Keratinocyte (primary cell): ENCODE measurements at regions not wholly inside any gene's neighbourhood (a gene's known extent, or its start where the extent isn't known, plus 50 kb on each side); places are given as distances from the start of the nearest gene placed in this dataset.

Experiments used
- DNase-seq: peaks from one replicate; pipeline ENCODE4 v3.0.0-alpha.2; 2011; ENCODE audit warnings: low read depth, missing footprints, low spot score
- FAIRE-seq: peaks from 2 replicates; lab custom pipeline; 2011; peaks lifted over from hg19 to GRCh38; lab: Jason Lieb, UNC
- H2AFZ ChIP-seq: 2 replicates; pipeline ENCODE4 v1.6.0; 2012; ENCODE audit warnings: low read length, control low read depth, inconsistent platforms; ENCODE audit not compliant: control insufficient read depth
- H3K27ac ChIP-seq: 2 replicates; pipeline ENCODE4 v1.5.1; 2011; ENCODE audit warnings: low read length; ENCODE audit not compliant: control insufficient read depth, insufficient read depth
- H3K27me3 ChIP-seq: 3 replicates; pipeline ENCODE4 v1.6.0; 2011; ENCODE audit warnings: low read length; ENCODE audit not compliant: control insufficient read depth, insufficient read depth; ENCODE audit errors: extremely low read depth
- H3K36me3 ChIP-seq, 2 experiments: 2 replicates in 1 of 2; 3 replicates in 1 of 2; pipeline ENCODE4 v1.5.1; 2011; ENCODE audit warnings: low read length in 2 of 2, mild to moderate bottlenecking in 1 of 2; ENCODE audit not compliant: control insufficient read depth in 2 of 2, insufficient read depth in 2 of 2; ENCODE audit errors: extremely low read depth in 1 of 2
- H3K4me1 ChIP-seq: 3 replicates; pipeline ENCODE4 v1.5.1; 2011; ENCODE audit warnings: low read length; ENCODE audit not compliant: control insufficient read depth, insufficient read depth; ENCODE audit errors: extremely low read depth
- H3K4me2 ChIP-seq: 3 replicates; pipeline ENCODE4 v1.6.0; 2011; ENCODE audit warnings: low read depth, low read length; ENCODE audit not compliant: control insufficient read depth, insufficient read depth; ENCODE audit errors: extremely low read depth
- H3K4me3 ChIP-seq, 3 experiments: fragments of 200-600 bp in 1 of 3; sonication (generic) in 1 of 3; 2 replicates in 2 of 3; 3 replicates in 1 of 3; pipeline ENCODE4 v1.5.1; 2011 to 2016; ENCODE audit warnings: low read length in 3 of 3, mild to moderate bottlenecking in 3 of 3, control low read depth in 2 of 3, inconsistent platforms in 1 of 3, low read depth in 1 of 3, mixed read lengths in 1 of 3, mixed run types in 1 of 3, moderate library complexity in 1 of 3; ENCODE audit not compliant: control insufficient read depth in 2 of 3, insufficient read depth in 2 of 3; ENCODE audit errors: extremely low read depth in 1 of 3
- H3K79me2 ChIP-seq: 2 replicates; pipeline ENCODE4 v1.6.0; 2012; ENCODE audit warnings: low read length; ENCODE audit not compliant: control insufficient read depth, insufficient read depth
- H3K9ac ChIP-seq: 3 replicates; pipeline ENCODE4 v1.6.0; 2011; ENCODE audit warnings: low read length; ENCODE audit not compliant: control insufficient read depth, insufficient read depth; ENCODE audit errors: extremely low read depth
- H3K9me1 ChIP-seq: 3 replicates; pipeline ENCODE4 v1.6.0; 2011; ENCODE audit warnings: low read length; ENCODE audit not compliant: control insufficient read depth, insufficient read depth; ENCODE audit errors: extremely low read depth
- H3K9me3 ChIP-seq: 2 replicates; pipeline ENCODE4 v1.5.1; 2012; ENCODE audit warnings: low read depth, low read length; ENCODE audit not compliant: control insufficient read depth
- H4K20me1 ChIP-seq: 3 replicates; pipeline ENCODE4 v1.6.0; 2011; ENCODE audit warnings: low read length; ENCODE audit not compliant: control insufficient read depth, insufficient read depth; ENCODE audit errors: extremely low read depth
- CTCF ChIP-seq, 3 experiments: IDR thresholded peaks in 1 of 3; conservative IDR thresholded peaks in 1 of 3; optimal IDR thresholded peaks in 1 of 3; 2 replicates in 2 of 3; 3 replicates in 1 of 3; pipeline versions ENCODE3 to v1.5.1; 2011; ENCODE audit warnings: low read length in 3 of 3, mild to moderate bottlenecking in 3 of 3, moderate library complexity in 2 of 3, control low read depth in 1 of 3, inconsistent platforms in 1 of 3; ENCODE audit not compliant: insufficient read depth in 2 of 3; ENCODE audit errors: extremely low read depth in 1 of 3
- EZH2 ChIP-seq: IDR thresholded peaks from one replicate; pipeline ENCODE4 v1.6.1; 2012; ENCODE audit warnings: inconsistent platforms, mild to moderate bottlenecking, low read length, moderate library complexity
- dilution Hi-C: fragments of 300-500 bp; cut with MboI; formaldehyde crosslinking; loops from one replicate; pipeline ENCODE4 v1.7.0; 2020; ENCODE audit warnings: low sequenced_read_pairs; ENCODE audit not compliant: extremely low pct_ligation_motif_present

GRCh38 chr18:52045946-52046675 is 293.9 kb upstream of the DCC start:
- dilution Hi-C loops, result no loop called here
- FAIRE-seq, result no peak
- H3K27ac ChIP-seq, result no peak overlapping the region

GRCh38 chr18:52046842-52047241 is 293.2 kb upstream of the DCC start:
- no peak for TF ChIP-seq CTCF (optimal IDR thresholded peaks at IDR 0.05 in 1 of 3, IDR thresholded peaks at IDR 0.05 in 1 of 3, conservative IDR thresholded peaks at IDR 0.05 in 1 of 3; ENCODE audit: extremely low read depth in 1 of 3, insufficient read depth in 2 of 3, low read length in 3 of 3)
- no peak for TF ChIP-seq EZH2
- Histone ChIP-seq H3K79me2 (no peaks in the 10 kb centered on the region), H3K9me1 (no peaks in the 10 kb centered on the region), H3K4me3 (no peak overlapping the region), H4K20me1 (no peaks in the 10 kb centered on the region), H3K9ac (no peak overlapping the region), H3K27me3 (no peaks in the 10 kb centered on the region), H2AFZ (no peak overlapping the region), H3K9me3 (no peaks in the 10 kb centered on the region), H3K27ac (no peak overlapping the region), H3K4me1 (no peaks in the 10 kb centered on the region), H3K4me2 (no peak overlapping the region), H3K36me3 (no peaks in the 10 kb centered on the region)
- dilution Hi-C loops, result no loop called here
- FAIRE-seq (no peak), DNase-seq (no peak)

More at GRCh38 chr18:52045946-52046675, 293.9 kb upstream of the DCC start:
- no peak overlapping the region for H2AFZ ChIP-seq
- no peaks in the 10 kb centered on the region for H4K20me1 ChIP-seq
- H3K4me2 ChIP-seq, result no peak overlapping the region
- H3K79me2 ChIP-seq, result no peaks in the 10 kb centered on the region
- H3K9ac ChIP-seq, result no peak overlapping the region
- no peaks in the 10 kb centered on the region for H3K36me3 ChIP-seq
- H3K9me1 ChIP-seq, result no peaks in the 10 kb centered on the region
- no peaks in the 10 kb centered on the region for H3K27me3 ChIP-seq
- TF ChIP-seq EZH2 (no peak), CTCF (optimal IDR thresholded peaks at IDR 0.05 in 1 of 3, IDR thresholded peaks at IDR 0.05 in 1 of 3, conservative IDR thresholded peaks at IDR 0.05 in 1 of 3; ENCODE audit: extremely low read depth in 1 of 3, insufficient read depth in 2 of 3, low read length in 3 of 3) (no peak)
- DNase-seq, result no peak
- H3K4me1 ChIP-seq, result no peaks in the 10 kb centered on the region
- H3K4me3 ChIP-seq, result no peak overlapping the region
- H3K9me3 ChIP-seq, result no peaks in the 10 kb centered on the region
